Spleen (tissue), 7 donors: ENCODE measurements at regions not wholly inside any gene's neighbourhood (a gene's known extent, or its start where the extent isn't known, plus 50 kb on each side); places are given as distances from the start of the nearest gene placed in this dataset.

Experiments used
- CTCF ChIP-seq, 11 experiments: fragments of 200-600 bp in 7 of 11; fragments of 450-650 bp in 4 of 11; sonication (generic) in 4 of 11; IDR thresholded peaks in 8 of 11; conservative IDR thresholded peaks in 3 of 11; 1 replicate in 7 of 11; 2 replicates in 4 of 11; pipeline versions ENCODE4 v1.4.0 to v1.8.0; 2016 to 2021; ENCODE audit warnings: antibody characterized with exemption in 11 of 11, inconsistent platforms in 4 of 11, mild to moderate bottlenecking in 1 of 11
- POLR2A ChIP-seq, 3 donors: fragments of 450-650 bp; IDR thresholded peaks; one replicate each; pipeline ENCODE4 v1.5.1; 2017; ENCODE audit warnings: antibody characterized with exemption in 3 of 3, mild to moderate bottlenecking in 1 of 3
- donor health status: DM: no; HTN: no; CAD: no; lungs with moderate emphysema.
- donor health status: DM: no; HTN: no; CAD: no.
- donor health status: DM: no; HTN: no; CAD: no.

- no peak for TF ChIP-seq CTCF (IDR thresholded peaks at IDR 0.05 in 8 of 11, conservative IDR thresholded peaks at IDR 0.05 in 3 of 11)
- TF ChIP-seq POLR2A (IDR thresholded peaks at IDR 0.05) = no peak
Observed at GRCh38 chr9:107628444-107628843, 138.9 kb upstream of the KLF4 start.
